ENCODE measurements at regions not wholly inside any gene's neighbourhood (a gene's known extent, or its start where the extent isn't known, plus 50 kb on each side); places are given as distances from the start of the nearest gene placed in this dataset.

GRCh38 chr6:53721766-53722165 lies 56.2 kb upstream of the KLHL31 start:
- Histone ChIP-seq H3K27me3 (no peaks in the 10 kb centered on the region), H3K4me1 (ENCODE audit: insufficient read depth) (no peaks in the 10 kb centered on the region), H3K36me3 (no peaks in the 10 kb centered on the region), H3K4me3 (no peak overlapping the region), H3K27ac (no peak overlapping the region), H3K9me3 (no peaks in the 10 kb centered on the region)
- WGBS, 3 donors, result 68 to 76% (median 72%) methylated on average over 2 of the region's 2 CpGs
- DNase-seq, result no peak
- intact Hi-C loops (cut with DNase I), result loop anchor here in 2 of 4 donors (10.0 kb wide), 2 partner anchors 227 to 233 kb away; no protein-coding TSS in a partner anchor
- no peak for TF ChIP-seq CTCF (IDR thresholded peaks at IDR 0.05)

GRCh38 chr6:53718597-53719460 lies 53.3 kb upstream of the KLHL31 start:
- H3K27ac ChIP-seq, result no peak overlapping the region
- no peaks in the 10 kb centered on the region for H3K36me3 ChIP-seq
- no peaks in the 10 kb centered on the region for H3K4me1 ChIP-seq (ENCODE audit: insufficient read depth)
- no peak for TF ChIP-seq EP300 (IDR thresholded peaks at IDR 0.05)
- peak; percentile 44 to 60 (median 48) for TF ChIP-seq CTCF (IDR thresholded peaks at IDR 0.05)
- TF ChIP-seq POLR2A (IDR thresholded peaks at IDR 0.05), result no peak
- H3K27me3 ChIP-seq, result no peaks in the 10 kb centered on the region
- peak in 2 of 5 donors; percentile 19 to 60 for DNase-seq
- 47 to 54% (median 53%) methylated on average over 9 of the region's 9 CpGs for WGBS, 3 donors
- no peaks in the 10 kb centered on the region for H3K9me3 ChIP-seq
- intact Hi-C loops (cut with DNase I), result no loop called here
- no peak overlapping the region for H3K4me3 ChIP-seq

- DNase-seq, result no peak
- Histone ChIP-seq H3K27me3 (no peaks in the 10 kb centered on the region), H3K27ac (no peak overlapping the region), H3K4me3 (no peak overlapping the region), H3K36me3 (no peaks in the 10 kb centered on the region), H3K9me3 (no peaks in the 10 kb centered on the region), H3K4me1 (ENCODE audit: insufficient read depth) (no peaks in the 10 kb centered on the region)
- TF ChIP-seq CTCF (IDR thresholded peaks at IDR 0.05) (no peak), EP300 (IDR thresholded peaks at IDR 0.05) (no peak), POLR2A (IDR thresholded peaks at IDR 0.05) (no peak)
- intact Hi-C loops (cut with DNase I), result no loop called here
- 72 to 83% (median 77%) methylated on average over 1 of the region's 1 CpG for WGBS, 3 donors
Measured at GRCh38 chr6:53717566-53717965, 52.0 kb upstream of the KLHL31 start.

GRCh38 chr6:53715434-53715833 lies 49.9 kb upstream of the KLHL31 start:
- TF ChIP-seq CTCF (IDR thresholded peaks at IDR 0.05) (no peak), POLR2A (IDR thresholded peaks at IDR 0.05) (no peak), EP300 (IDR thresholded peaks at IDR 0.05) (no peak)
- Histone ChIP-seq H3K4me3 (no peak overlapping the region), H3K9me3 (no peaks in the 10 kb centered on the region), H3K4me1 (ENCODE audit: insufficient read depth) (no peaks in the 10 kb centered on the region), H3K27me3 (no peaks in the 10 kb centered on the region), H3K36me3 (no peaks in the 10 kb centered on the region), H3K27ac (no peak overlapping the region)
- DNase-seq, result no peak
- intact Hi-C loops (cut with DNase I), result no loop called here
- 56 to 78% (median 78%) methylated on average over 1 of the region's 1 CpG for WGBS, 3 donors

Data from ovary (tissue), 7 donors.